ENCODE measurements at regions not wholly inside any gene's neighbourhood (a gene's known extent, or its start where the extent isn't known, plus 50 kb on each side); places are given as distances from the start of the nearest gene placed in this dataset.

DNA sequence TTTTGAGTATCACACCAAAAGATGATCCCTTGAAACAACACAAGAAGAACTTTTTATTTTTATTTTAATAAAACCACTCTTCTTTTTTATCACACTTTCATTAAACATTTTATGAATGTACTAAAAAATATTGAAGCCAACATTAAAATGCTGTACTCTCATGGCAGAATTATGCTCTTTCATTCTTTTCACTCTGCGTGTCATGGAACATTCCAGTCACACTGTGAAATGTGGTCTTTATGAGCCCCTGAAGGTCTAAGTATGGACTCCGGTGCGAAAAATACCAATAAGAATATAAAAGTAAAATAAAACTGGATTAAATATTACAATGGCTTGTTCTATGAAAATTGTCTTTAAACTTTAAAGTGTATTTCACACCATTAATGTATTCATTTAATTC lies 148.4 kb downstream of the TMEM26 start:
- TF ChIP-seq, protein P1, sequence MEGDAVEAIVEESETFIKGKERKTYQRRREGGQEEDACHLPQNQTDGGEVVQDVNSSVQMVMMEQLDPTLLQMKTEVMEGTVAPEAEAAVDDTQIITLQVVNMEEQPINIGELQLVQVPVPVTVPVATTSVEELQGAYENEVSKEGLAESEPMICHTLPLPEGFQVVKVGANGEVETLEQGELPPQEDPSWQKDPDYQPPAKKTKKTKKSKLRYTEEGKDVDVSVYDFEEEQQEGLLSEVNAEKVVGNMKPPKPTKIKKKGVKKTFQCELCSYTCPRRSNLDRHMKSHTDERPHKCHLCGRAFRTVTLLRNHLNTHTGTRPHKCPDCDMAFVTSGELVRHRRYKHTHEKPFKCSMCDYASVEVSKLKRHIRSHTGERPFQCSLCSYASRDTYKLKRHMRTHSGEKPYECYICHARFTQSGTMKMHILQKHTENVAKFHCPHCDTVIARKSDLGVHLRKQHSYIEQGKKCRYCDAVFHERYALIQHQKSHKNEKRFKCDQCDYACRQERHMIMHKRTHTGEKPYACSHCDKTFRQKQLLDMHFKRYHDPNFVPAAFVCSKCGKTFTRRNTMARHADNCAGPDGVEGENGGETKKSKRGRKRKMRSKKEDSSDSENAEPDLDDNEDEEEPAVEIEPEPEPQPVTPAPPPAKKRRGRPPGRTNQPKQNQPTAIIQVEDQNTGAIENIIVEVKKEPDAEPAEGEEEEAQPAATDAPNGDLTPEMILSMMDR (IDR thresholded peaks at IDR 0.05): no peak
- TF ChIP-seq POLR2A (IDR thresholded peaks at IDR 0.05) (no peak), EP300 (IDR thresholded peaks at IDR 0.05) (no peak)

Measured in suprapubic skin (tissue), 3 donors.